SK-N-SH (cell line): ENCODE measurements at regions not wholly inside any gene's neighbourhood (a gene's known extent, or its start where the extent isn't known, plus 50 kb on each side); places are given as distances from the start of the nearest gene placed in this dataset.

ENCODE experiments used
- CTCF ChIA-PET: fragments of 300-600, 350-600 bp; formaldehyde crosslinking; extraction: SDS; loops from one replicate; lab custom pipeline; 2021; lab: Yijun Ruan, JAX
- POLR2A ChIA-PET: fragments of 350-600 bp; sonication (Branson Sonifier 250); formaldehyde crosslinking; extraction: SDS; loops from one replicate; lab custom pipeline; 2020; ENCODE audit warnings: antibody characterized with exemption, inconsistent platforms; lab: Yijun Ruan, JAX
- DNase-seq: peaks from one replicate; pipeline ENCODE4 v3.0.0; 2012
- H2AFZ ChIP-seq: fragments of 200-600 bp; sonication (generic); 2 replicates; pipeline ENCODE4 v1.8.1; 2016; ENCODE audit warnings: antibody characterized with exemption, mild to moderate bottlenecking, low read depth
- H3F3A ChIP-seq: fragments of 200-600 bp; sonication (generic); replicated peaks from 2 replicates; pipeline ENCODE3; 2016; ENCODE audit warnings: antibody characterized with exemption, mild to moderate bottlenecking; ENCODE audit not compliant: insufficient read depth
- H3K27ac ChIP-seq, 2 experiments: fragments of 200-500 bp in 1 of 2; fragments of 200-600 bp in 1 of 2; sonication (Bioruptor generic) in 1 of 2; sonication (generic), shearing (Covaris generic) in 1 of 2; 2 replicates each; pipeline versions ENCODE4 v1.5.1 to v1.6.1; 2014 to 2016; ENCODE audit warnings: low read depth in 2 of 2, inconsistent platforms in 1 of 2, low read length in 1 of 2, mild to moderate bottlenecking in 1 of 2, mixed read lengths in 1 of 2
- H3K27me3 ChIP-seq: fragments of 200-600 bp; sonication (generic), shearing (Covaris generic); 2 replicates; pipeline ENCODE4 v1.6.1; 2016; ENCODE audit warnings: mixed run types; ENCODE audit not compliant: insufficient read depth
- H3K36me3 ChIP-seq, 2 experiments: fragments of 200-500 bp in 1 of 2; fragments of 200-600 bp in 1 of 2; sonication (Bioruptor generic) in 1 of 2; sonication (generic) in 1 of 2; replicated peaks in 1 of 2; 2 replicates each; pipeline versions ENCODE3 to v1.5.1; 2014 to 2016; ENCODE audit warnings: low read length in 1 of 2, mild to moderate bottlenecking in 1 of 2; ENCODE audit not compliant: insufficient read depth in 2 of 2, control insufficient read depth in 1 of 2
- H3K4me1 ChIP-seq, 2 experiments: fragments of 200-500 bp in 1 of 2; fragments of 200-600 bp in 1 of 2; sonication (Bioruptor generic) in 1 of 2; sonication (generic), shearing (Covaris generic) in 1 of 2; 2 replicates each; pipeline versions ENCODE4 v1.5.1 to v1.6.1; 2014 to 2016; ENCODE audit warnings: low read depth in 1 of 2, low read length in 1 of 2, mixed run types in 1 of 2; ENCODE audit not compliant: insufficient read depth in 2 of 2, control insufficient read depth in 1 of 2
- H3K4me2 ChIP-seq: fragments of 200-600 bp; sonication (generic), shearing (Covaris generic); 2 replicates; pipeline ENCODE4 v1.6.1; 2017; ENCODE audit warnings: mixed run types
- H3K4me3 ChIP-seq, 2 experiments: fragments of 200-500 bp in 1 of 2; fragments of 200-600 bp in 1 of 2; sonication (Bioruptor generic) in 1 of 2; sonication (generic), shearing (Covaris generic) in 1 of 2; 2 replicates each; pipeline versions ENCODE4 v1.5.1 to v1.8.1; 2014 to 2016; ENCODE audit warnings: low read depth in 2 of 2, inconsistent platforms in 1 of 2, low read length in 1 of 2, mild to moderate bottlenecking in 1 of 2, mixed read lengths in 1 of 2, moderate library complexity in 1 of 2
- H3K79me2 ChIP-seq: fragments of 200-600 bp; sonication (generic); 2 replicates; pipeline ENCODE4 v1.8.1; 2017; ENCODE audit warnings: mild to moderate bottlenecking; ENCODE audit not compliant: insufficient read depth
- H3K9ac ChIP-seq: fragments of 200-600 bp; sonication (generic); 2 replicates; pipeline ENCODE4 v1.6.1; 2017; ENCODE audit warnings: mixed run types
- H3K9me2 ChIP-seq: fragments of 200-600 bp; sonication (generic); 2 replicates; pipeline ENCODE4 v1.6.1; 2017; ENCODE audit warnings: mixed run types
- H3K9me3 ChIP-seq: fragments of 200-600 bp; sonication (generic); 2 replicates; pipeline ENCODE4 v1.6.1; 2017; ENCODE audit warnings: mixed run types, mild to moderate bottlenecking, moderate library complexity
- H4K20me1 ChIP-seq: fragments of 200-600 bp; sonication (generic); 2 replicates; pipeline ENCODE4 v1.6.1; 2017; ENCODE audit warnings: mild to moderate bottlenecking, mixed run types; ENCODE audit not compliant: insufficient read depth
- ELF1 ChIP-seq: IDR thresholded peaks from 2 replicates; pipeline ENCODE4 v1.4.0; 2012
- EP300 ChIP-seq, 2 experiments: IDR thresholded peaks; 2 replicates each; pipeline versions ENCODE4 v1.4.0 to v1.6.1; 2012; ENCODE audit warnings: borderline replicate concordance in 1 of 2, low read depth in 1 of 2, low read length in 1 of 2
- FOSL2 ChIP-seq: IDR thresholded peaks from 2 replicates; pipeline ENCODE4 v1.4.0; 2012; ENCODE audit warnings: low read depth, mild to moderate bottlenecking, moderate library complexity, borderline replicate concordance
- GABPA ChIP-seq: IDR thresholded peaks from 2 replicates; pipeline ENCODE4 v1.4.0; 2012; ENCODE audit warnings: low read depth, mild to moderate bottlenecking
- GATA2 ChIP-seq: sonication (generic); formaldehyde crosslinking; IDR thresholded peaks from 2 replicates; pipeline ENCODE4 v1.5.0; 2020; ENCODE audit warnings: mild to moderate bottlenecking, missing genetic modification reagents
- JUND ChIP-seq: IDR thresholded peaks from 2 replicates; pipeline ENCODE4 v1.4.0; 2012
- MEF2A ChIP-seq: IDR thresholded peaks from 2 replicates; pipeline ENCODE4 v1.4.0; 2012; ENCODE audit warnings: low read depth, borderline replicate concordance
- MXI1 ChIP-seq: IDR thresholded peaks from 2 replicates; pipeline ENCODE4 v1.6.1; 2012; ENCODE audit warnings: mild to moderate bottlenecking, low read depth, low read length, improper control_type of control experiment
- NFIC ChIP-seq: IDR thresholded peaks from 2 replicates; pipeline ENCODE4 v1.4.0; 2012; ENCODE audit warnings: borderline replicate concordance
- NRF1 ChIP-seq: IDR thresholded peaks from 2 replicates; pipeline ENCODE4 v1.6.1; 2012; ENCODE audit warnings: low read depth, mild to moderate bottlenecking, low read length
- RAD21 ChIP-seq: IDR thresholded peaks from 2 replicates; pipeline ENCODE4 v1.6.1; 2012; ENCODE audit warnings: mild to moderate bottlenecking, low read length
- RCOR1 ChIP-seq: fragments of 150-350 bp; IDR thresholded peaks from 2 replicates; pipeline ENCODE4 v1.6.1; 2017; ENCODE audit warnings: antibody characterized with exemption, low read length
- REST ChIP-seq: IDR thresholded peaks from 2 replicates; pipeline ENCODE4 v1.6.1; 2012; ENCODE audit warnings: mild to moderate bottlenecking, low read depth, low read length, moderate library complexity
- TEAD4 ChIP-seq: IDR thresholded peaks from 2 replicates; pipeline ENCODE4 v1.4.0; 2012; ENCODE audit warnings: mild to moderate bottlenecking, borderline replicate concordance; ENCODE audit not compliant: insufficient read depth
- USF2 ChIP-seq: fragments of 150-350 bp; IDR thresholded peaks from 2 replicates; pipeline ENCODE4 v1.6.1; 2017; ENCODE audit warnings: antibody characterized with exemption, low read length, low read depth, borderline replicate concordance
- WGBS: methylation state at CpG from one replicate; pipeline ENCODE4 v1.1.6; 2017; ENCODE audit warnings: low lambda C conversion rate; 5-methylcytosine and 5-hydroxymethylcytosine counted together
- TF ChIP-seq, protein P1 (sequence below): IDR thresholded peaks from 2 replicates; pipeline ENCODE4 v1.4.0; 2012; ENCODE audit warnings: low read depth, borderline replicate concordance
- TF ChIP-seq, protein P2 (sequence below): IDR thresholded peaks from 2 replicates; pipeline ENCODE4 v1.4.0; 2012; ENCODE audit warnings: low read depth, borderline replicate concordance
- TF ChIP-seq, protein P3 (sequence below): fragments of 200-600 bp; sonication (generic); IDR thresholded peaks from 2 replicates; pipeline ENCODE4 v1.6.1; 2017; ENCODE audit warnings: antibody characterized with exemption, mild to moderate bottlenecking, moderate library complexity

GRCh38 chr10:28973309-28973972 lies 296.1 kb downstream of the BAMBI start:
- Histone ChIP-seq H3K9me3 (no peaks in the 10 kb centered on the region), H4K20me1 (no peaks in the 10 kb centered on the region), H3K4me1 (no peaks in the 10 kb centered on the region), H3F3A (no peaks in the 10 kb centered on the region), H3K27ac (no peak overlapping the region), H3K4me2 (no peak overlapping the region), H3K27me3 (no peaks in the 10 kb centered on the region), H3K9me2 (no peaks in the 10 kb centered on the region), H3K9ac (no peak overlapping the region), H3K4me3 (no peak overlapping the region), H2AFZ (no peak overlapping the region), H3K79me2 (no peaks in the 10 kb centered on the region), H3K36me3 (no peaks in the 10 kb centered on the region)
- ChIA-PET POLR2A (no interaction called here), CTCF (interaction anchor here (1.1 to 1.2 kb wide), 2 partner anchors 18 to 160 kb away, joined by 3 read pairs; no protein-coding TSS in a partner anchor)
- TF ChIP-seq RAD21 (no peak), USF2 (no peak)
- TF ChIP-seq, protein P1, sequence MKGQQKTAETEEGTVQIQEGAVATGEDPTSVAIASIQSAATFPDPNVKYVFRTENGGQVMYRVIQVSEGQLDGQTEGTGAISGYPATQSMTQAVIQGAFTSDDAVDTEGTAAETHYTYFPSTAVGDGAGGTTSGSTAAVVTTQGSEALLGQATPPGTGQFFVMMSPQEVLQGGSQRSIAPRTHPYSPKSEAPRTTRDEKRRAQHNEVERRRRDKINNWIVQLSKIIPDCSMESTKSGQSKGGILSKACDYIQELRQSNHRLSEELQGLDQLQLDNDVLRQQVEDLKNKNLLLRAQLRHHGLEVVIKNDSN = no peak
- WGBS = 76% methylated on average over 10 of the region's 12 CpGs
- DNase-seq = no peak

GRCh38 chr10:28975891-28976531 lies 298.7 kb downstream of the BAMBI start:
- Histone ChIP-seq H3K27me3 (no peaks in the 10 kb centered on the region), H3K36me3 (no peaks in the 10 kb centered on the region), H3K27ac (no peak overlapping the region), H2AFZ (no peak overlapping the region), H3K9me2 (no peaks in the 10 kb centered on the region), H3F3A (no peaks in the 10 kb centered on the region), H4K20me1 (no peaks in the 10 kb centered on the region), H3K4me2 (no peak overlapping the region), H3K4me1 (no peaks in the 10 kb centered on the region), H3K9ac (no peak overlapping the region), H3K4me3 (no peak overlapping the region), H3K79me2 (no peaks in the 10 kb centered on the region), H3K9me3 (no peaks in the 10 kb centered on the region)
- POLR2A ChIA-PET = no interaction called here
- WGBS = 66% methylated on average over 10 of the region's 10 CpGs
- no peak for DNase-seq
- CTCF ChIA-PET = interaction anchor here (1.4 kb wide), 1 partner anchor 11 kb away, joined by 3 read pairs; no protein-coding TSS in a partner anchor
- TF ChIP-seq TEAD4 (no peak), JUND (no peak), NFIC (no peak), GATA2 (CRISPR knock-in tag) (no peak), GABPA (no peak), ELF1 (no peak), RCOR1 (no peak), FOSL2 (no peak), REST (no peak), MXI1 (no peak), MEF2A (no peak), NRF1 (no peak), EP300 (IDR thresholded peaks at IDR 0.05; ENCODE audit: borderline replicate concordance in 1 of 2, low read depth in 1 of 2, low read length in 1 of 2) (no peak)
- TF ChIP-seq, protein P2, sequence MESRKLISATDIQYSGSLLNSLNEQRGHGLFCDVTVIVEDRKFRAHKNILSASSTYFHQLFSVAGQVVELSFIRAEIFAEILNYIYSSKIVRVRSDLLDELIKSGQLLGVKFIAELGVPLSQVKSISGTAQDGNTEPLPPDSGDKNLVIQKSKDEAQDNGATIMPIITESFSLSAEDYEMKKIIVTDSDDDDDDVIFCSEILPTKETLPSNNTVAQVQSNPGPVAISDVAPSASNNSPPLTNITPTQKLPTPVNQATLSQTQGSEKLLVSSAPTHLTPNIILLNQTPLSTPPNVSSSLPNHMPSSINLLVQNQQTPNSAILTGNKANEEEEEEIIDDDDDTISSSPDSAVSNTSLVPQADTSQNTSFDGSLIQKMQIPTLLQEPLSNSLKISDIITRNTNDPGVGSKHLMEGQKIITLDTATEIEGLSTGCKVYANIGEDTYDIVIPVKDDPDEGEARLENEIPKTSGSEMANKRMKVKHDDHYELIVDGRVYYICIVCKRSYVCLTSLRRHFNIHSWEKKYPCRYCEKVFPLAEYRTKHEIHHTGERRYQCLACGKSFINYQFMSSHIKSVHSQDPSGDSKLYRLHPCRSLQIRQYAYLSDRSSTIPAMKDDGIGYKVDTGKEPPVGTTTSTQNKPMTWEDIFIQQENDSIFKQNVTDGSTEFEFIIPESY = no peak
- TF ChIP-seq, protein P3, sequence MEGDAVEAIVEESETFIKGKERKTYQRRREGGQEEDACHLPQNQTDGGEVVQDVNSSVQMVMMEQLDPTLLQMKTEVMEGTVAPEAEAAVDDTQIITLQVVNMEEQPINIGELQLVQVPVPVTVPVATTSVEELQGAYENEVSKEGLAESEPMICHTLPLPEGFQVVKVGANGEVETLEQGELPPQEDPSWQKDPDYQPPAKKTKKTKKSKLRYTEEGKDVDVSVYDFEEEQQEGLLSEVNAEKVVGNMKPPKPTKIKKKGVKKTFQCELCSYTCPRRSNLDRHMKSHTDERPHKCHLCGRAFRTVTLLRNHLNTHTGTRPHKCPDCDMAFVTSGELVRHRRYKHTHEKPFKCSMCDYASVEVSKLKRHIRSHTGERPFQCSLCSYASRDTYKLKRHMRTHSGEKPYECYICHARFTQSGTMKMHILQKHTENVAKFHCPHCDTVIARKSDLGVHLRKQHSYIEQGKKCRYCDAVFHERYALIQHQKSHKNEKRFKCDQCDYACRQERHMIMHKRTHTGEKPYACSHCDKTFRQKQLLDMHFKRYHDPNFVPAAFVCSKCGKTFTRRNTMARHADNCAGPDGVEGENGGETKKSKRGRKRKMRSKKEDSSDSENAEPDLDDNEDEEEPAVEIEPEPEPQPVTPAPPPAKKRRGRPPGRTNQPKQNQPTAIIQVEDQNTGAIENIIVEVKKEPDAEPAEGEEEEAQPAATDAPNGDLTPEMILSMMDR = no peak
